ENCODE measurements at regions not wholly inside any gene's neighbourhood (a gene's known extent, or its start where the extent isn't known, plus 50 kb on each side); places are given as distances from the start of the nearest gene placed in this dataset.

- Histone ChIP-seq H3K36me3 (no peaks in the 10 kb centered on the region), H3K27ac (no peak overlapping the region), H3K9me3 (replicated peaks) (no peaks in the 10 kb centered on the region), H3K4me1 (replicated peaks) (peaks cover 7% of the 10 kb centered on the region), H3K27me3 (replicated peaks) (no peaks in the 10 kb centered on the region), H3K4me3 (no peak overlapping the region)
- no peak for DNase-seq (ENCODE audit: low read depth in 1 of 2, low spot score in 2 of 2)
These were observed 232.7 kb upstream of the UBE2E3 start for GRCh38 chr2:180747728-180748127.

GRCh38 chr2:180743401-180743800 lies 237.0 kb upstream of the UBE2E3 start:
- no peaks in the 10 kb centered on the region for H3K36me3 ChIP-seq
- peak overlapping the region; percentile 37 for H3K27ac ChIP-seq
- H3K27me3 ChIP-seq (replicated peaks), result no peaks in the 10 kb centered on the region
- H3K4me1 ChIP-seq (replicated peaks), result peaks cover 19% of the 10 kb centered on the region
- H3K4me3 ChIP-seq, result no peak overlapping the region
- no peaks in the 10 kb centered on the region for H3K9me3 ChIP-seq (replicated peaks)
- no peak for DNase-seq (ENCODE audit: low read depth in 1 of 2, low spot score in 2 of 2)

DNA sequence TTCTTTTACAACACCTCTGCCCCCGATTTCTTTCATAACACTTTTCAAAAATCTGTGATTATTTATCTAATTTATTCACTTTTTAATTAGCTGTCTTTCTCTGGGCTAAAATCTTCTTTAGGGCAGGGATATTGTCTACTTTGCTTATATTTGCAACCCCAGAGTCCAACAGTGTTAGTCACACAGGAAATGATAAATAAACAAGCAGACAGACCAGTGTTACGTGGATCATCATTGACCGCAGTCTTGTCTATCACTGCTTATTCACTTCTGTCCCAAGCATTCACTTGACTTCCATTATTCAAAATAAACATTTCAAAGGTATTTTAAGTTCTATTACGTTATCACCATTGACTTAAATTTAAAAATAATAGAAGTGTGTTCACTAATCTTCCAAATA lies 237.6 kb upstream of the UBE2E3 start:
- Histone ChIP-seq H3K9me3 (replicated peaks) (no peaks in the 10 kb centered on the region), H3K27ac (peak overlapping the region; percentile 90), H3K27me3 (replicated peaks) (no peaks in the 10 kb centered on the region), H3K4me3 (no peak overlapping the region), H3K36me3 (no peaks in the 10 kb centered on the region), H3K4me1 (replicated peaks) (peaks cover 19% of the 10 kb centered on the region)
- DNase-seq (ENCODE audit: low read depth in 1 of 2, low spot score in 2 of 2), result peak; percentile 54 to 86

DNA sequence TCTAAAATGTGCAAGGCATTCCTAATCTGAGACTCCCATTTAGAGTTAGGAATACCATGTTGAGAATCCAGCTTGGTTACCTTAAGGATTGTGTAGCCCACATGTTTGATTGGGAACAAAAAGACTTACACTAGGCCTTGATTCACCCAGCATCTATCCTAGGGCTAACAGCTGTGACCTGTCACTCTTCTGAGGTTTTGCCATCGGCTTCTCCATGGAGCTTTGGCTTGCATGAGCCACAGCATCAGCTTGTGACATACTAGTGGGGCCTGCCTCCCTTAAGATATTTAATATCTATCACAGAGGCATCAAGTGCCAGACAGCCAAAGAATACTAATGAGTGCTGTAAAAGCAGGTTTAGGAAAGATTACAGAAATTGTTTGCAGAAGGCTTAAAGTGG lies 241.3 kb upstream of the UBE2E3 start:
- no peak overlapping the region for H3K27ac ChIP-seq

GRCh38 chr2:180735799-180736198 lies 244.6 kb upstream of the UBE2E3 start:
- no peak for DNase-seq (ENCODE audit: low read depth in 1 of 2, low spot score in 2 of 2)

More for the DNA sequence above, 241.3 kb upstream of the UBE2E3 start:
- DNase-seq (ENCODE audit: low read depth in 1 of 2, low spot score in 2 of 2), result no peak
- Histone ChIP-seq H3K4me1 (replicated peaks) (peaks cover 19% of the 10 kb centered on the region), H3K27me3 (replicated peaks) (no peaks in the 10 kb centered on the region), H3K4me3 (no peak overlapping the region), H3K9me3 (replicated peaks) (no peaks in the 10 kb centered on the region), H3K36me3 (no peaks in the 10 kb centered on the region)

GRCh38 chr2:180734382-180734781 lies 246.0 kb upstream of the UBE2E3 start:
- H3K36me3 ChIP-seq, result no peaks in the 10 kb centered on the region
- H3K9me3 ChIP-seq (replicated peaks), result no peaks in the 10 kb centered on the region
- no peak overlapping the region for H3K27ac ChIP-seq
- no peak for DNase-seq (ENCODE audit: low read depth in 1 of 2, low spot score in 2 of 2)
- H3K4me3 ChIP-seq, result no peak overlapping the region
- H3K4me1 ChIP-seq (replicated peaks), result peaks cover 17% of the 10 kb centered on the region
- H3K27me3 ChIP-seq (replicated peaks), result no peaks in the 10 kb centered on the region

More at GRCh38 chr2:180735799-180736198, 244.6 kb upstream of the UBE2E3 start:
- Histone ChIP-seq H3K9me3 (replicated peaks) (no peaks in the 10 kb centered on the region), H3K36me3 (no peaks in the 10 kb centered on the region), H3K4me3 (no peak overlapping the region), H3K27me3 (replicated peaks) (no peaks in the 10 kb centered on the region), H3K4me1 (replicated peaks) (peaks cover 6% of the 10 kb centered on the region; the same call in 1 of the 2 replicates), H3K27ac (no peak overlapping the region)

DNA sequence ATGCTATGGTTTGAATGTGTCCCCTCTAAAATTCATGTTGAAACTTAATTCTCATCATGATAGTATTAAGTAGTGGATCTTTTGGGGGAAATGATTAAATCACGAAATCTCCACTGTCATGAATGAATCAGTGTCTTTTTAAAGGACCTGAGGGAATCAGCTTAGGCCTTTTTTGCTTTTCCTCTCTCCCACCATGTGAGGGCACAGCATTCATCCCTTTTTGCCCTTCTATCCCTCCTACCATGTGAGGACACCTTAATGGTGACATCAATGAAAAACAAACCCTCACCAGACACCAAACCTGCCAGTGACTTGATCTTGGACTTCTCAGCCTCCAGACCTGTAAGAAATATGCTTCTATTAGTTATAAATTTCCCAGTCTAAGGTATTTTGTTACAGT lies 247.1 kb upstream of the UBE2E3 start:
- Histone ChIP-seq H3K4me1 (replicated peaks) (peaks cover 24% of the 10 kb centered on the region), H3K27me3 (replicated peaks) (no peaks in the 10 kb centered on the region), H3K27ac (no peak overlapping the region), H3K36me3 (no peaks in the 10 kb centered on the region), H3K4me3 (no peak overlapping the region), H3K9me3 (replicated peaks) (no peaks in the 10 kb centered on the region)
- DNase-seq (ENCODE audit: low read depth in 1 of 2, low spot score in 2 of 2), result no peak

GRCh38 chr2:180732337-180732736 lies 248.1 kb upstream of the UBE2E3 start:
- H3K27ac ChIP-seq, result no peak overlapping the region
- no peak for DNase-seq (ENCODE audit: low read depth in 1 of 2, low spot score in 2 of 2)
- H3K27me3 ChIP-seq (replicated peaks), result no peaks in the 10 kb centered on the region
- no peak overlapping the region for H3K4me3 ChIP-seq
- no peaks in the 10 kb centered on the region for H3K9me3 ChIP-seq (replicated peaks)
- H3K36me3 ChIP-seq, result no peaks in the 10 kb centered on the region
- H3K4me1 ChIP-seq (replicated peaks), result peaks cover 25% of the 10 kb centered on the region

DNA sequence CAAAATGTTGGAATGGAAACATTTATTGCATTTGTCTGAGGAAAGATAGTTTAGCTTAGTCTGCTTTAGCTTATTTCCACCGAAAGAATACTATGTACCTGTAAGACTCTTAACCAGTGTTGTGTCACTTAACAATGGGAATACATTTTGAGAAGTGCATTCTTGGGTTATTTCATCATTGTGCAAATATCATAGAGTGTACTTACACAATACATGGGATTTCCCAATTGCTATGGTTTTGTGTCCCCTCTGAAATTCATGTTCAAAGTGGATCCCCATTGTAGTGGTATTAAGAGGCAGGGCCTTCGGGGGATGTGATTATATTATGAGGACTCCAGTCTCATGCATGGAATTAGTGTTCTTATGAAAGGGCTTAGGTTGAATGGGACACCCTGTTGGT lies 249.4 kb upstream of the UBE2E3 start:
- H3K27ac ChIP-seq, result no peak overlapping the region
- peaks cover 25% of the 10 kb centered on the region for H3K4me1 ChIP-seq (replicated peaks)
- H3K36me3 ChIP-seq, result no peaks in the 10 kb centered on the region
- no peak for DNase-seq (ENCODE audit: low read depth in 1 of 2, low spot score in 2 of 2)
- no peaks in the 10 kb centered on the region for H3K9me3 ChIP-seq (replicated peaks)
- H3K27me3 ChIP-seq (replicated peaks), result no peaks in the 10 kb centered on the region
- H3K4me3 ChIP-seq, result no peak overlapping the region

DNA sequence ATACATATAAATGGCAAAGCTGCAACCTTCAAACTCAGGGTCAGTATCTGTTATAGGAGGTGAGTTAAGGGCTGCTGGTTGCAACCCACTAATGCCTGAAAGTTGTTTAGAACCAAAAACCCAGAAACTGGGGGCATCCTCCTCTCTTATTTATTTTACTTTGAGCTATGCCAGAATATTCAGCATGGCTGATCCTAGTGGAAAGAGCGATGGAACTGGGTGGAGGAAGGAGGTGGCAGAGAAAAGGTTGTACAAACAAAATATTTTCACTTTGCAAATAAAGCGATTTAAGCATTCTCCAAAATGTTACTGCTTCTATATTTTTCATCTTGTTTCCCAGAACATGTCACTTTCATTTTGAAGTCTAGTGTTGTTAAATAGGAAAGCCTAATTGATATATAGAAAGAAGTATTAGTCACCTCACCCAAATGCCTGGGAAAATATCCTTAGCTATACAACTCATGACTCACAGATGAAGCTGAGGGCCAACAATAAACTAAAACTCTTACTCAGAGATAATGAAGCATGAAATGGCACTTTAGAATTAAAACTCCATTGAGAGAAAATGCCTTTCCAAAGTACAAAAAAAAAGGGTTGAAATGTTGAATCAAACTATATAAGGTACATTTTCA lies 251.4 kb upstream of the UBE2E3 start:
- Histone ChIP-seq H3K4me1 (replicated peaks) (peaks cover 25% of the 10 kb centered on the region), H3K27me3 (replicated peaks) (no peaks in the 10 kb centered on the region), H3K27ac (peak overlapping the region; percentile 89), H3K9me3 (replicated peaks) (no peaks in the 10 kb centered on the region), H3K4me3 (peak overlapping the region; percentile 13), H3K36me3 (no peaks in the 10 kb centered on the region)
- DNase-seq (ENCODE audit: low read depth in 1 of 2, low spot score in 2 of 2), result peak in 1 of 2 experiments; percentile 86

DNA sequence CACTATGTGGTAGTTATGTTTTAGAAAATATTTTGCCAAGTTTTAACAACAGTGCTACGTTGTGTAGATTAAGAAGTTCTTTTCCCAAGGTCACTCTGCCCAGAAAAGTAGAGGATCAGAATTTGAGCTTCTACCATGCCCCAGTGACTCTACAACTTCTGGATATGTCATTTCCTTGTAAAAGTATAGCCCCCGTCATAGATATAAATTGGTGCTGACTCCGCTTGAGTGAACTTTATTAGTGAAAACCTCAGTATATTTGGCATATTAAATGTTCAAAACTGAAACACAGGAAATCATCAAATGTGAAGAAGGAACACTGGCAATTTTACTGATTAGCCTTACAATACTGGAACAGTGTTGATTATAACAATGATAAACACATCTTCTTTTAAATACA lies 256.7 kb upstream of the UBE2E3 start:
- Histone ChIP-seq H3K27me3 (replicated peaks) (no peaks in the 10 kb centered on the region), H3K36me3 (no peaks in the 10 kb centered on the region), H3K9me3 (replicated peaks) (no peaks in the 10 kb centered on the region), H3K4me3 (no peak overlapping the region), H3K4me1 (replicated peaks) (peaks cover 5% of the 10 kb centered on the region), H3K27ac (no peak overlapping the region)
- no peak for DNase-seq (ENCODE audit: low read depth in 1 of 2, low spot score in 2 of 2)

DNA sequence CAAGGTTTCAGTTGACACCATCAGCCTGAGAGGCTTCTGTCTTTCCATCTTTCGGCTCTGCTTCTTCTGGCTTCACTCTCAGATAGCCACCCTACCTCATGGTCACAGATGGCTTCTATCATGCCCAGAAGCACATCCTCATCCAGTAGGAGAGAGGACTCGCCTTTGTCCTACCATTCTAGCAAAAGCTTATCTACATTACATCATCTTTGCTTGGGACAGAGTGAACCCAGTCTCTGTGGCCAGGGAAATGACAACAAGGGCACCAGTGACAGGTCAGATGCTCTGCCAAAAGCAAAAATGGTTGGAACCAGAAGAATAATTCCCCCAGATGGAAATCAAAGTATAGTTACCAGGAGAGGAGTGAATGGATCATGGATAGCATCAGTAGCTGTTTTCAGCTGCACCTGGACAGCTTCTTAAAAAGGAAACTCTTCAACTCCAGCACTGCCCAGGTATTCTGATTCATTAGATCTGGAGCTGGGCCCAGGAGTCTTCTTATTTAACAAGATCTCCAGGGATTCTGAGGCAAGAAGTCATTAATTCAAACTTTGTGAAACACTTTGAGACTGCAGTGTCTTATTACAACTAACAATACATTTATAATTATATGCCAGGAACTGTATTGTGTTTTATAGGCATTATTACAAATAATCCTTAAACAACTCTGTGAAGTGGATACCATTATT lies 257.7 kb upstream of the UBE2E3 start:
- Histone ChIP-seq H3K9me3 (replicated peaks) (no peaks in the 10 kb centered on the region), H3K4me1 (replicated peaks) (no peaks in the 10 kb centered on the region), H3K36me3 (no peaks in the 10 kb centered on the region), H3K27ac (no peak overlapping the region), H3K27me3 (replicated peaks) (no peaks in the 10 kb centered on the region), H3K4me3 (no peak overlapping the region)
- no peak for DNase-seq (ENCODE audit: low read depth in 1 of 2, low spot score in 2 of 2)

GRCh38 chr2:180720829-180721228 lies 259.6 kb upstream of the UBE2E3 start:
- no peaks in the 10 kb centered on the region for H3K27me3 ChIP-seq (replicated peaks)
- no peaks in the 10 kb centered on the region for H3K4me1 ChIP-seq (replicated peaks)
- no peak for DNase-seq (ENCODE audit: low read depth in 1 of 2, low spot score in 2 of 2)
- H3K4me3 ChIP-seq, result no peak overlapping the region
- H3K9me3 ChIP-seq (replicated peaks), result no peaks in the 10 kb centered on the region
- no peaks in the 10 kb centered on the region for H3K36me3 ChIP-seq
- no peak overlapping the region for H3K27ac ChIP-seq

DNA sequence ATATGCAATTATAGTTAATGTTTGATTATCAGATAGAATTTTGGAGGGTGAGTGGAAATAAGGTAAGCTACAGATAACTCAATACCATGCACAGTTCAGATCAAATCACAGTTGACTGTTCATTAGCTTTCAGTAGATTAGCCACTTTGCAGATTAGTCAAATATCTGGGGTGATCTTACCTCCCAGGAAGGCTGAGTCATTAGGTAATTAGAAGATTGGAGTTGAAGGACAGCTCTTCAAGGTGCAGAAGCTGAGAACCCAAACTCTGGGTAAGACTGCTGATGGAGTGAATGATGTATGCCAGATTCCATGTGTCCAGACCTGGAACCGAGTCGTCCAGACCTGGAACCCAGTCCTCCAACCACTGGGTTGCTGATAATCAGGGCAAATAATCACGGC lies 262.8 kb upstream of the UBE2E3 start:
- peaks cover 5% of the 10 kb centered on the region for H3K9me3 ChIP-seq (replicated peaks)
- no peaks in the 10 kb centered on the region for H3K4me1 ChIP-seq (replicated peaks)
- DNase-seq (ENCODE audit: low read depth in 1 of 2, low spot score in 2 of 2), result no peak
- no peak overlapping the region for H3K27ac ChIP-seq
- no peaks in the 10 kb centered on the region for H3K27me3 ChIP-seq (replicated peaks)
- H3K4me3 ChIP-seq, result no peak overlapping the region
- H3K36me3 ChIP-seq, result no peaks in the 10 kb centered on the region
